Endothelial cell of umbilical vein (primary cell): ENCODE measurements at regions not wholly inside any gene's neighbourhood (a gene's known extent, or its start where the extent isn't known, plus 50 kb on each side); places are given as distances from the start of the nearest gene placed in this dataset.

ENCODE experiments used
- BruUV-seq: library from RNA; stranded (reverse); fragments of 400-500 nt; replicated peaks from 2 replicates; lab custom pipeline; 2021; lab: Mats Ljungman, UMichigan
- CTCF ChIA-PET: fragments of 300-600, 350-600 bp; sonication (Branson Sonifier 250); formaldehyde crosslinking; loops from one replicate; lab custom pipeline; 2021; ENCODE audit warnings: antibody characterized with exemption, inconsistent platforms; lab: Charles Lee
- POLR2A ChIA-PET: fragments of 300-600, 350-600 bp; sonication (Branson Sonifier 250); formaldehyde crosslinking; loops from one replicate; lab custom pipeline; 2021; ENCODE audit warnings: antibody characterized with exemption, inconsistent platforms; lab: Charles Lee
- DNase-seq: peaks from one replicate; pipeline ENCODE4 v3.0.0-alpha.2; 2011; ENCODE audit warnings: low read depth, low spot score
- FAIRE-seq: peaks from 2 replicates; lab custom pipeline; 2011; peaks lifted over from hg19 to GRCh38; lab: Jason Lieb, UNC
- H2AFZ ChIP-seq: 2 replicates; pipeline ENCODE4 v1.6.0; 2012; ENCODE audit warnings: low read depth, low read length, control low read depth, inconsistent platforms
- H3K27ac ChIP-seq: 2 replicates; pipeline ENCODE4 v1.5.1; 2011; ENCODE audit warnings: low read depth, mild to moderate bottlenecking, control low read depth, low read length, moderate library complexity; ENCODE audit not compliant: insufficient read depth
- H3K27me3 ChIP-seq, 2 experiments: 2 replicates each; pipeline versions ENCODE4 v1.6.0 to v1.6.1; 2011; ENCODE audit warnings: low read length in 2 of 2, mixed read lengths in 1 of 2; ENCODE audit not compliant: control insufficient read depth in 2 of 2, insufficient read depth in 2 of 2
- H3K36me3 ChIP-seq, 2 experiments: 2 replicates in 1 of 2; 3 replicates in 1 of 2; pipeline ENCODE4 v1.5.1; 2011; ENCODE audit warnings: low read length in 2 of 2, mild to moderate bottlenecking in 1 of 2, moderate library complexity in 1 of 2; ENCODE audit not compliant: control insufficient read depth in 2 of 2, insufficient read depth in 2 of 2; ENCODE audit errors: extremely low read depth in 1 of 2
- H3K4me1 ChIP-seq: 3 replicates; pipeline ENCODE4 v1.5.1; 2011; ENCODE audit warnings: mild to moderate bottlenecking, low read length; ENCODE audit not compliant: control insufficient read depth, insufficient read depth; ENCODE audit errors: extremely low read depth
- H3K4me2 ChIP-seq: 2 replicates; pipeline ENCODE4 v1.6.1; 2011; ENCODE audit warnings: low read length, control low read depth, mixed read lengths; ENCODE audit not compliant: insufficient read depth
- H3K4me3 ChIP-seq, 3 experiments: fragments of 200-600 bp in 1 of 3; sonication (generic), shearing (Covaris generic) in 1 of 3; replicated peaks in 1 of 3; 2 replicates each; pipeline ENCODE4 v1.5.1; 2011 to 2016; ENCODE audit warnings: control low read depth in 3 of 3, low read length in 3 of 3, mild to moderate bottlenecking in 2 of 3, inconsistent platforms in 1 of 3, low read depth in 1 of 3, moderate library complexity in 1 of 3; ENCODE audit not compliant: insufficient read depth in 1 of 3
- H3K79me2 ChIP-seq: 2 replicates; pipeline ENCODE4 v1.6.0; 2012; ENCODE audit warnings: low read length, inconsistent platforms; ENCODE audit not compliant: control insufficient read depth, insufficient read depth
- H3K9ac ChIP-seq: replicated peaks from 2 replicates; pipeline ENCODE3; 2011; ENCODE audit warnings: low read length, control low read depth; ENCODE audit not compliant: insufficient read depth; ENCODE audit errors: extremely low read depth
- H3K9me1 ChIP-seq: replicated peaks from 3 replicates; pipeline ENCODE4 v1.6.0; 2011; ENCODE audit warnings: mild to moderate bottlenecking, low read length; ENCODE audit not compliant: control insufficient read depth, insufficient read depth; ENCODE audit errors: extremely low read depth
- H3K9me3 ChIP-seq: replicated peaks from 2 replicates; pipeline ENCODE4 v1.5.1; 2012; ENCODE audit warnings: low read length, inconsistent platforms; ENCODE audit not compliant: control insufficient read depth, insufficient read depth
- H4K20me1 ChIP-seq: replicated peaks from 2 replicates; pipeline ENCODE3; 2011; ENCODE audit warnings: mild to moderate bottlenecking, low read length; ENCODE audit not compliant: control insufficient read depth, insufficient read depth; ENCODE audit errors: extremely low read depth
- EZH2 ChIP-seq: IDR thresholded peaks from 2 replicates; pipeline ENCODE4 v1.6.1; 2012; ENCODE audit warnings: borderline replicate concordance, low read depth, mild to moderate bottlenecking, moderate library complexity, low read length, inconsistent platforms; ENCODE audit not compliant: severe bottlenecking
- FOS ChIP-seq: IDR thresholded peaks from 2 replicates; pipeline ENCODE4 v1.6.1; 2011; ENCODE audit warnings: mild to moderate bottlenecking, low read length, moderate library complexity, borderline replicate concordance; ENCODE audit not compliant: insufficient read depth
- GATA2 ChIP-seq: IDR thresholded peaks from 2 replicates; pipeline ENCODE4 v1.7.0; 2011; ENCODE audit warnings: low read depth, mild to moderate bottlenecking, moderate library complexity, mixed read lengths, low read length; ENCODE audit not compliant: insufficient read length, insufficient read depth
- JUN ChIP-seq: IDR thresholded peaks from 2 replicates; pipeline ENCODE4 v1.6.1; 2011; ENCODE audit warnings: borderline replicate concordance, low read depth; ENCODE audit not compliant: insufficient read length, insufficient read depth
- MYC ChIP-seq: IDR thresholded peaks from one replicate; pipeline ENCODE4 v1.6.1; 2011; ENCODE audit warnings: mild to moderate bottlenecking, low read depth, low read length
- POLR2A ChIP-seq: IDR thresholded peaks from 2 replicates; pipeline ENCODE4 v1.6.1; 2012; ENCODE audit warnings: low read depth, mild to moderate bottlenecking, control low read depth, low read length
- dilution Hi-C: fragments of 300-500 bp; cut with MboI; formaldehyde crosslinking; loops from one replicate; pipeline ENCODE4 v1.15.0; 2019; ENCODE audit warnings: low sequenced_read_pairs; ENCODE audit not compliant: extremely low pct_ligation_motif_present
- intact Hi-C: fragments of 100-400 bp; cut with micrococcal nuclease; formaldehyde crosslinking; loops from one replicate; pipeline ENCODE4 v1.10.0; 2022
- TF ChIP-seq, protein P1 (sequence below), 2 donors: IDR thresholded peaks; 1 replicate in 1 of 2; 2 replicates in 1 of 2; pipeline ENCODE4 v1.5.1; 2011; ENCODE audit warnings: low read length in 2 of 2, mild to moderate bottlenecking in 2 of 2, moderate library complexity in 2 of 2, control low read depth in 1 of 2, inconsistent platforms in 1 of 2, low read depth in 1 of 2; ENCODE audit not compliant: insufficient read depth in 1 of 2; ENCODE audit errors: extremely low read depth in 1 of 2
- TF ChIP-seq, protein P2 (sequence below): IDR thresholded peaks from 2 replicates; pipeline ENCODE4 v1.6.1; 2011; ENCODE audit not compliant: insufficient read depth, insufficient read length

DNA sequence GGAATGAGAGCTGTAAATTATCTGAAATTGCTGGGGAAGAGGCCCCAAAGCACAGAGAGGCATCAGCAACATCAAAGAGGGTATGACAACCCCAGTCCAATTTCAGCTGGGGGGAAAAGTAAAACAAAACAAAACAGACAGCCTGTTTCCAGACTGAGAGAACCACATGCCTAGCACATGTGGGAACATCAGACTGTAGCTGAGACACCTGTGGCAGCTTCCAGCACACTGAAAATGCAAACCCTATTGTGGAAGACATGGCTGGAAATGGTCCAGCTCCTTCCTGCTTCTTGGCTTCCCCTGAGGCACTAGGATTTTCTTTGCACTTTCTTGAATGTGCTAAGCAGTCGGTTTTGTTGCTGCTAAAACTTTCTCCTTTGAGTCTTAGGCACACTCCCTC, 240.9 kb upstream of the STS start:
- intact Hi-C loops (no loop called here), dilution Hi-C loops (no loop called here)
- H2AFZ ChIP-seq, result no peak overlapping the region
- DNase-seq (no peak), FAIRE-seq (no peak)
- H3K4me3 ChIP-seq, result no peak overlapping the region
- H3K9me3 ChIP-seq, result no peaks in the 10 kb centered on the region
- TF ChIP-seq MYC (no peak), JUN (no peak), POLR2A (no peak), GATA2 (no peak), FOS (no peak), EZH2 (no peak)
- TF ChIP-seq, protein P1, sequence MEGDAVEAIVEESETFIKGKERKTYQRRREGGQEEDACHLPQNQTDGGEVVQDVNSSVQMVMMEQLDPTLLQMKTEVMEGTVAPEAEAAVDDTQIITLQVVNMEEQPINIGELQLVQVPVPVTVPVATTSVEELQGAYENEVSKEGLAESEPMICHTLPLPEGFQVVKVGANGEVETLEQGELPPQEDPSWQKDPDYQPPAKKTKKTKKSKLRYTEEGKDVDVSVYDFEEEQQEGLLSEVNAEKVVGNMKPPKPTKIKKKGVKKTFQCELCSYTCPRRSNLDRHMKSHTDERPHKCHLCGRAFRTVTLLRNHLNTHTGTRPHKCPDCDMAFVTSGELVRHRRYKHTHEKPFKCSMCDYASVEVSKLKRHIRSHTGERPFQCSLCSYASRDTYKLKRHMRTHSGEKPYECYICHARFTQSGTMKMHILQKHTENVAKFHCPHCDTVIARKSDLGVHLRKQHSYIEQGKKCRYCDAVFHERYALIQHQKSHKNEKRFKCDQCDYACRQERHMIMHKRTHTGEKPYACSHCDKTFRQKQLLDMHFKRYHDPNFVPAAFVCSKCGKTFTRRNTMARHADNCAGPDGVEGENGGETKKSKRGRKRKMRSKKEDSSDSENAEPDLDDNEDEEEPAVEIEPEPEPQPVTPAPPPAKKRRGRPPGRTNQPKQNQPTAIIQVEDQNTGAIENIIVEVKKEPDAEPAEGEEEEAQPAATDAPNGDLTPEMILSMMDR (IDR thresholded peaks at IDR 0.05; ENCODE audit: extremely low read depth in 1 of 2, insufficient read depth in 1 of 2, low read depth in 1 of 2, low read length in 2 of 2), result no peak
- TF ChIP-seq, protein P2, sequence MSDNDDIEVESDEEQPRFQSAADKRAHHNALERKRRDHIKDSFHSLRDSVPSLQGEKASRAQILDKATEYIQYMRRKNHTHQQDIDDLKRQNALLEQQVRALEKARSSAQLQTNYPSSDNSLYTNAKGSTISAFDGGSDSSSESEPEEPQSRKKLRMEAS, result no peak
- H3K27ac ChIP-seq, result no peak overlapping the region
- POLR2A ChIA-PET, result no interaction called here
- no peaks in the 10 kb centered on the region for H3K27me3 ChIP-seq
- H4K20me1 ChIP-seq, result no peaks in the 10 kb centered on the region
- CTCF ChIA-PET, result no interaction called here
- H3K4me2 ChIP-seq, result no peak overlapping the region
- H3K4me1 ChIP-seq, result no peaks in the 10 kb centered on the region
- no peaks in the 10 kb centered on the region for H3K9me1 ChIP-seq
- H3K36me3 ChIP-seq, result no peaks in the 10 kb centered on the region
- BruUV-seq, result no TSS peak
- no peaks in the 10 kb centered on the region for H3K79me2 ChIP-seq
- H3K9ac ChIP-seq, result no peak overlapping the region
